Left kidney (tissue), 1 donor: ENCODE measurements at regions not wholly inside any gene's neighbourhood (a gene's known extent, or its start where the extent isn't known, plus 50 kb on each side); places are given as distances from the start of the nearest gene placed in this dataset.

Experiments used
- DNase-seq: peaks from one replicate; pipeline ENCODE4 v3.0.0-alpha.2; 2013

DNA sequence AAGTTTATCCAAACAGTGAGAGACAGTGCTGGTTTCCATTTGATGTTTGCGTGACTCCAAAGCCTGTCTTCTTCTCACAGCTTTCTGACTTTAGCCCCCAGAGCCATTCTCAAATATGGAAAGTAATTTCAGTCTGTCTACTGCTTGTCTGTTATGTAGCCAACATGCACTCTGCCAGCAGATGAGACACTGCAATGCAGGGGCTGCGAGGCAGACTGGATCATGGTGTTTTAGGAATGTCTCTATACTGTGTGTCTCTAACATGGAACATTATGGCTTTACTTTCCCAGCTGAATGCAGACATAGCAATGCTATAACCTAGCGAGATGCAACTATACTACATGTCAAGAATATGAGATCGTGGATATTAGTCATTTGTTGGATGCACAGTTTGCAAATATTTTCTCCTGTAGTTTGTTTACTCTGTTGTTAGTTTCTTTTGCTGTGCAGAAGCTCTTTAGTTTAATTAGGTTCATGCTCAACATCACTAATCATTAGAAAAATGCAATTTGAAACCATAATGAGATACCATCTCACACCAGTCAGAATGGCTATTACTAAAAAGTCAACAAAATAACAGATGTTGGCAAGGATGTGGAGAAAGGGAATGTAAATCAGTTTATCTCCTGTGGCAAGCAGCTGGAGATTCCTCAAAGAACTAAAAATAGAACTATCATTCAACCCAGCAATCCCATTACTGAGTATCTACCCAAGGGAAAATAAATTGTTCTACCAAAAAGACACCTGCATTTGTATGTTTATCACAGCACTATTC is 235.8 kb upstream of the TMTC1 start:
- no peak for DNase-seq

DNA sequence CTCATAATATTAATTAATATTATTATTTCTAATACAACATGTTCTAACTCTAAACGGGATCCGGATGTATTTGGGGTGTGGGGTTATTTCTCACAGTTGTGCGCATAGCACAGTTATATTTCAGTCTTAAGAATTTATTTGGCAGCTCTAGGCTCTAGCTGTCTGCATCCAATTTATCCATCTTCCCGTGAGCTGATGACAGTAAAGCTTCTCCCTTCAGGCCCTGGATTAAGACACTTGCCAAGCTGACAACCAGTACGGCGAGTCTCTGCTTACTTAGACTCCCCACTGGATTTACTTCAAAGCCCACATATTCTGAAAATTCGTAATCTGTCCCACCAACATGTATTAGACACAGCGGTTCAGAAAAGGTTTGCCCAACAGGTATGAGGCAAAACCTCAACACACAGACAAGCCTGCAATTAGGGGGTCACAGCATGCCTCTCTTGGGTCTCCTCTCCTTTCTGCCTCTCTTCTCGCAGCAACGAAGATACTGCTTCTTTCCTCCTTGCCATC is 232.9 kb upstream of the TMTC1 start:
- DNase-seq, result no peak

DNA sequence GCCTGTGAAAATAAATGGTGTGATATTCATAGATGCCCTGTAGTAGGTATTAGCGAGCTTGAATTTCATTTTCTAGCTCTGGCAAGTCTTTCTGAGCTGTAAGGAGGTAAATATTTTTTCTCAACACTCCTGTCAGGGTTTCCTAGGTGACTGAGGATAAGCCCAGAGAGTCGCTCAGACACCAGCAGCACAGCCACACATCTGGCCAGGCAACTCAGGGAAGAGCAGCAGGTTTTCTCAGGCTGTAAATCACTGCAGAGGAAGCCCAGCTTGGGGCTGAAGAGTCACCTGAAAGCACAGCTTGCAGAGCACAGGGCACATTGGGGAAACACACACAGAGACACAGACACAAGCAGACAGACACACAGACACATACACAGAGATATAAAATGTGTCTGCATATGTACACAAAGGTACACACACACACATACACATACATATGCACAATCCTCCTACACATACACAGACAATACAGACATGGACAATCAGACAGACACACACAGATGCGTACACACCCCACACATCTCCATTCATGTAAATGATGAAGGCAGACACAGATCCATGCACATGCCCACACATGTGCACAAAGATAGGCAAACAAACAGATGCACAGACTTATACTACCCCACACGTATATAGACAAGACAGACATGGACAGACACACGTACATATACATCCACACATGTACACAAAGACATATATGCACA is 232.0 kb upstream of the TMTC1 start:
- no peak for DNase-seq

DNA sequence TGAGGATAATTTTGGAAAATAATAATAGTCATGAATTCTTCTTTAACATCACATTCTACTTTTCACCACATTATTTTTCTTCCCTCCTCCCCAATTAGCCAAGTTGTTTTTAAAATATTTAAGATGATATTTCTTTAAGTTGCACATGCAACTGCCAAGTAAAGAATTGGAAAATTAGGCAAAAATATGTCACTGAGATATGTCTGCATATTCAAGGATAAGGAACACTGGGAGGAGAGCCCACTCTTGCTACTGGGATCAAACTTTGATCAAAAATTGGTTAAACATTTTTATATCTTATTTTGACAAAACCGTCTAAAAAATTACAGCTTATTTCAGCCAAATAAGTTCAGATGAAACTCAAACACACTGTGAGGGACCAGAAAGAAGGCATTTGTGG is 231.2 kb upstream of the TMTC1 start:
- DNase-seq, result no peak

DNA sequence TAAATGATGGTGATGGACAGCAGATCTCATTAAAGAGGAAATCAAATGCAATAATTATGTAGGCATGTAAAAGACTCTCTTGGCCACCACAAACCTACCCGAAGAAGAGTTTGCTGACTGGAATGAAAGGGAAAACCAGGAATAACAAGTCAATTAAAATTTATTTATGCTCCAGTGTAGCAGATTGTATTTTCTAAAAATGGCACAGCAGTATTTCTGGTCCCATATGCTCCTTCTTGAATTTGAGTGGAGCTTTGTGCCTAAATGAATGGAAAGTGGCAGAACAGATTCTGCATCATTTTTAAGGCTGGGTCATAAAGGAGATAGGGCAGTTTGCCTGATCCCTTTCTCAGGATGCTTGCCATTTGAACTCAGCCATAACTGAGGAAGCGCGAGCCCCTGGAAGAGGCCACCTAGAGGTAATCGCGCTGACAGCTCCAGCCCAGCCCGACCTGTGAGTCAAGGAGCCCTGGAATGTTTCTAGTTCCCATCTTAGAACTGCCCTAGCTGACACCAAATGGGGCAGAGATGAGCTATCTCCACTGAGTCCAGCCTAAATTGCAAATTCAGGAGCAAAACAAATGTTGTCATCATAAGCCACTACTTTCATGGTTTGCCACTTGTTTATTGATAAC is 229.2 kb upstream of the TMTC1 start:
- DNase-seq, result no peak

DNA sequence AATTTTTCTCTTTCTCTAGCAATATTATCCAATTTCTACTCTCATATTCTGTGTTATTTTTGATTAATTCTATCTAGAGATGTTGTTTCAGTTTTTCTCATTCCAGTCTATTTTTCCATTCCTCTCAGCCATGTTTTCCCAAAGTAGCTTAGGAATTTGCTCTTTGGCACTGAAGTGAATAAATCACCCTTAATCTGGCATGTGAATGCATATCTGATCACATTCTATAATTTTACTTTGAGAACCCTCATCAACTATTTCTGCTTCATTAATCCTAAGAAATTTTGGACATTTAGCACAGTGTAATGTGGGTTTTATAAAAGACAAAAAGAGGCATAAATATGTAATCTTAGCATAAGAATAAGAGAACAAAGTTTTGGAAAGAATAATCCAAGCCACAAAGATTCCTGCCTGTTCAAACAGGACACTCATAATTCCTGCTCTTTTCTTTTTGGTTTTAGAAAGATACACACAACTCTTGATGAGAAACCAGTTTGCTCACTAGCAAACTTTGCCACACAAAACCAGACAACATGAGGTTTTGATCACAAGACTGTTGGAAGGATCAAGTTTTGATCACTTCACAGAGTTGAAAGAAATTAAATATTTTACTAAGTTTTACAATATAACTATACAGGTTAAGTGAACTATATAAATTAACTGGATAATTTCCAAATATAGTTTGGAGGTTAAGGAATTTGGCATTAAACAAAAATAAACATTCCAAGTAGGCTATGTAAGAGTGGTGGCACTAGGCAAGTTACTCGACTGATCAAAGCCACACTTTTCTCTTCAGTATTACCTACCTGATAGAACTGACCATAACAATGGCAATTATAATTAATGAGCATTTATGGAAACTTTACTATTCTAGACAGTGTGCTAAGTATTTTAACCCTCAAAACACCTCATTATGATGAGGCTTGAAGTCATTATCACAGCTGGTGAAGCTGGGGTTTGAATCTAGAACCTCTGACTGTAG is 226.6 kb upstream of the TMTC1 start:
- peak; percentile 24 for DNase-seq

DNA sequence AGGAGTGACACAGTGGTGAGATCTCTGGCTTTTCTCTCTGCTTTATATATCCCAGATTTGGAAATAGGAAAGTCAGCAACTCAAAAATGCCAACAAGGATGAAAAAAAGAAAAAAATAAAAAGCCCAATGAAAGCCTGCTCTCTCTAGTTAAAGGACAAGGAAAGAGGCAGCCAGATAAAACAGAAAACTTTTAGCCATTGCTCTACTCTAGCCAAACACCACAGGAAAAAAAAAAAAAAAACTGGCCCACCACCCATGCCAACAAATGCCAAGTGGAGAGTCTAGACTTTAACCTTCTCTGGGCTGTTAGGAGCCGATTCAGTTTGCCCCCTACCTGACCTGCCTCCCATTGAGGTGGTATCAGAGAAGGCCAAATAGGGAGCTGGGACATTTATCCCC is 222.3 kb upstream of the TMTC1 start:
- DNase-seq, result no peak

DNA sequence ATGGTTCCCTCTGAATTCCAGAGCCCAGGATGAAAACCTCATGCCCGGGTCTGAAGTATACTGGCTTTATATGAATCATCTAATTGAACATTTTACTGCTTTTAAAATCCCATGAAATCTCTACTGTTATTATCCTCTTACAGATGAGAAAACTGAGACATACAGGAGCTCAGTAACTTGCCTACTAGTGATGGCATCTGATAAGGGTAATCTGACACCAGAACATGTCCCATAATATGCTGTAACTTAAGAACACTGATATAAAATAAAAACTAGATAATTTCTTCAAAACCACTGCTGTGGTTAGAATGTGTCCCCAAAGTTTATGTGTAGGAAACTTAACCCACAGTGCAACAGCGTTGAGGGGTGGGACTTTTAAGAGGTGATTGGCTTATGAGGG is 219.6 kb upstream of the TMTC1 start:
- no peak for DNase-seq

DNA sequence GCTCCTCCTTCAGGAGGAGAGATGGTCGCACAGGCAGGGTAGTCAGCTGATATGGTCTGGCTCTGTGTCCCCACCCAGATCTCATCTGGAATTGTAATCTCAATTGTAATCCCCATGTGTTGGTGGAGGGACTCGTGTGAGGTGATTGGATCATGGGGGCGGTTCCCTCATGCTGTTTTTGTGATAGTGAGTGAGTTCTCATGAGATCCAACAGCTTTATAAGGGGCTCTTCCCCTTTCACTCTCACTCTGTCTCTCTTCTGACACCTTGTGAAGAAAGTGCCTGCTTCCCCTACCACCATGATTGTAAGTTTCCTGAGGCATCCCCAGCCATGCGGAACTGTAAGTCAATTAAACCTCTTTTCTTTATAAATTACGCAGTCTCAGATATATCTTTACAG is 218.9 kb upstream of the TMTC1 start:
- DNase-seq, result no peak

DNA sequence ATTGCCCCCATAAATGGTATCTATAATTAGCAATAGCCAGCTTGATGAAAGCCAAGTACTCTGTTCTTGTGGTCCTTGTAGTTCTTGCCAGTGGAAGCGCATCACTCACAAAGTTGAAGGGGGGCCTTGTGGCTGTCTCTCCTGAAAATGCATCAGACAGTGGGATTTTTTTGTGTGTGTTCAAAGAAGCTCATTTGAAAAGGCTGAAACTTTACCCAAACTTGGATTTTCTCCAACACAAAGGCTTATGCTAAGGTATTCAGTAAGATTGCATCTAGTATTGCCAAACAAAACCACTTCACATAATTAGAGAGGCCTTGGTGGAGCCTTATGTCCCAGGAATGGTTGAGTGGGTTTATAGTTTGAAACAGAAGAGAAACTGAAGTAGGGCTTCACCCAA is 216.7 kb upstream of the TMTC1 start:
- DNase-seq, result no peak

DNA sequence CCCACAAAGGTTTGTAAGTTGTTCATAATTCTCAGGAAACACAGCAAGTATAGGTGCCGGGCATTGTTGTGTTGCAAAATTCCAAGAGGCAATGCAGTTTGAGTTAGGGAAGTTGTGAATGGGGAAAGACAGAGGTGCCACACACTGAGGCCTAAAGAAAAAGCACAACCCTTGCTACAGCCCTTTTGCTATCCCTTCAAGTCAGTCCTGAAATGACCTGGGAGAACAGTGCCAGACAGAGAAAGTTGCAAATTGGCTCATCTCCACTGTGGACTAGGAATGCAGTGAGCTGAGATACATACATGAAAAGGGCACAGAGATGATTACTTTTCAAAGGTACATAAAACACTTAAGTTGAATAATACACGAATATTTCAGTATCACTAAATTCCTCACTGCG is 213.3 kb upstream of the TMTC1 start:
- DNase-seq, result no peak

DNA sequence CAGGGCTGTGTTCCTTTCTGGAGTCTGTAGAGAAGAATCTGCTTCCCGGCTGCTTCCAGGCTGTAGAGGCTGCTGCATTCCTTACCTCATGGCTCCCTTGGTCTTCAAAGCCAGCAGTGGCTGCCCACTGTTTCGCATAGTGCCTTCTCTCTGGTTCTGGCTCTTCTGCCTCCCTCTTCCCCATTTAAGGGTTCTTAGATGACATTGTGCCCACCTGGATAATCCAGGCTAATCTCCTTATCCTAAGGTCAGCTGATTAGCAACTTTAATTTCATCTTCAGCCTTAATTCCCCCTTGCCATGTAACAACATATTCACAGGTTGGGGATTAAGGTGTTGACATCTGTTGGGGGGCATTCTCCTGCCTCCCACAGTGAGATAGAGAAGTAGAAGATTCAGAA is 208.6 kb upstream of the TMTC1 start:
- DNase-seq, result no peak

DNA sequence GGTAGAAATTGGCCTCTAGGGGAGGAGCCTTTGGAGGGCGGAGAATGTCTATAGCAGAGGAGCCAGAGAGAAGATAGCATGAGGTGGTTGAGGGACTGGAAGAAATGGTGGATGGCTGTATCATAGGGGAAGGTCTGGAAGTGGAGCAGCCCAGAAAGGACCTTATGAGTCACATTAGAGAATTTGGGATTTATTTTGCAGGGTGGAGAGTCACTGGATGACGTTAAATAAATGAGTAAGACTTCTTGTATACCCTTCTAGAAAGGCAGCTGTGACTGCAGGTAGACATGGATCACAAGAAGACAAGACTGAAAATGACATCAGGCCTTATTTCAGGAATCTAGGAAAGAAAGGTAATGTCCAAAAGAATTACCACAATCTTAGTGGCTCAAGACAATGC is 208.2 kb upstream of the TMTC1 start:
- no peak for DNase-seq

DNA sequence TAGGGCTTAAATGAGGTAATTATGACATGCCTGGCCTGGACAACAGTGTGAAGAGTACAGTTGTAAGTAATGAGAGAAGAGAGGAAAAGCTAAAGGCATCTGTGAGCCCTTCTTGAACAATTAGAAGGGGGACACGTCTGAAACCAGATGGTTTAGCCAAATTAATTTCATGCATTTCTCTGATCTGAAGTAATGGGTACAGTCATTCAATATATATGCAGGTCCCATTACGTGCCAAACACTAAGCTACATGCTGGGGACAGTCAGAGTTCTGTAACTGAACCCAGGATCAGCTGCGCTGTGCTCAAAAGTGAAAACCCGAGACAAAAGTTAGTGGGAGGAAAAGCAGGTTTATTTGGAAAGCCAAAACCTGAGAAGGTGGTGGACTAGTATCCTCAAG is 207.2 kb upstream of the TMTC1 start:
- DNase-seq, result no peak

DNA sequence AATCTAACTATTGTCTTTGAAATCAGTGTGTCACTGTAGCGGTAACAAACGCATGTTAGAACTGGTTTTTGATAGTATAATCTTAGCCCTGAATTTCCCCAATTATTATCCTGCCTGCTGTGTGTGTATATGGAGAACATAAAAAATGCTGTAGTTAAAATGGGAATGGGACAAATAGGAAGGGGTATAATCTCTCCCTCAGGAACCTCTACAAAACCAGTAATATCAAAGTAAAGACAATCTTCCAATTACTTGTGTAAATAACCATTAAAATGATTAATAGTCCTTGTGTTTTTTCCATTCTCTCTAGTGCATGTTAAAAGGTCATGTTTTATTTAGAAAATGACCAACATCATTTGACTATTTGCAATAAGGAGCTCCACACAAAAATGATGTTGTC is 200.1 kb upstream of the TMTC1 start:
- DNase-seq, result no peak

DNA sequence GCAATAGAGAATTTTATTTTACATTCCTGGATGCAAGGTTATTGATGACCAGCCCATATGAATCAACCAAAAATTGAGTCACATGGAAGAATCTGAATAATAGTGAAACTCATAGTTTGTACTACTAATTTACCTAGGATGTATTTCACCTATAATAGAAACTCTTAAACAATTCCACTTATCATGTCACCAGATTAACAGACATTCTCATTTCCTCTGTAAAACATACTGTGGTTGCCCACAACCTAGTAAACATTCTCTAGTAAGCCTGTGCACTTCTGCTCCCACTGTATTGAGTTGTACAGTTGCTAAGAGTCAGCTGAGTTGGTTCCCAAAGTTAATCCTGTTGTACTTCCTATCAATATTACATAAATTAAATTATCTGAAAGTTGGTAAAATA is 196.6 kb upstream of the TMTC1 start:
- DNase-seq, result no peak

DNA sequence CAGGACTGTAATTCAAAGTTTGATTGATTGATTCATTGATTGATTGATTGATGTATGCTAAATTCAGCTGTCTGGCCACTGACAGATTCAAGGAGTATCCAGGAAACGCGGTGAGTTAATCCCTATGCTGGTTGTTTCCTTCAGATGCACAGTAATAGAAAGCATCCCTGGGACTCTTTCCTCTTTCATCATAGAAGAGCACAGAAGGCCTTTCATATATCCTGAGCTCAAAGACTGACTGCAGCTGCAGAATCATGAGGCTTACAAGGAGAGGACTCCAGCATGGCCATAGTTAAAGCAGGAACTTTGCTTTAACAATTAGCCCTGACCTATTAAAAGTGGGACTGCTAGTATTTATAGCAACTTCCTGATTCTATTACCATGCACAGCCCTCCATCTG is 187.7 kb upstream of the TMTC1 start:
- DNase-seq, result no peak

DNA sequence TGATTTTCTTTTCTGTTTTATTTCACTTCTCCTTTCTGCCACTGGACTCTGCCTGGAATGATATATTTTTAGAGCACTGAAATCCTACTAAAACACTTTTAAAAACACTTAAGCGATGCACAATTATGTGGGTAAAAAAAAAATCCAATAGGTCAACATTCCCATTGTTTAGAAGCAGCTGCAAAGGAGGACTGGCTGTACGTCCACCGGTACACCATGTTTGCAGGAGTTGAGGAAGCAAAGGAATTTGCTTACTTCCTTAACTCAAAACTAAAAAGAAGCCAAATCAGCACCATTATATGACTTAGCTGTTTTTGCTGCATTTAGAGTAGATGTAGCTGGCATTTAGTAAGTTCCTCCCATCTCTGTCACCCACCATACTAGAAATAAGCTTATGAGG is 186.8 kb upstream of the TMTC1 start:
- no peak for DNase-seq

DNA sequence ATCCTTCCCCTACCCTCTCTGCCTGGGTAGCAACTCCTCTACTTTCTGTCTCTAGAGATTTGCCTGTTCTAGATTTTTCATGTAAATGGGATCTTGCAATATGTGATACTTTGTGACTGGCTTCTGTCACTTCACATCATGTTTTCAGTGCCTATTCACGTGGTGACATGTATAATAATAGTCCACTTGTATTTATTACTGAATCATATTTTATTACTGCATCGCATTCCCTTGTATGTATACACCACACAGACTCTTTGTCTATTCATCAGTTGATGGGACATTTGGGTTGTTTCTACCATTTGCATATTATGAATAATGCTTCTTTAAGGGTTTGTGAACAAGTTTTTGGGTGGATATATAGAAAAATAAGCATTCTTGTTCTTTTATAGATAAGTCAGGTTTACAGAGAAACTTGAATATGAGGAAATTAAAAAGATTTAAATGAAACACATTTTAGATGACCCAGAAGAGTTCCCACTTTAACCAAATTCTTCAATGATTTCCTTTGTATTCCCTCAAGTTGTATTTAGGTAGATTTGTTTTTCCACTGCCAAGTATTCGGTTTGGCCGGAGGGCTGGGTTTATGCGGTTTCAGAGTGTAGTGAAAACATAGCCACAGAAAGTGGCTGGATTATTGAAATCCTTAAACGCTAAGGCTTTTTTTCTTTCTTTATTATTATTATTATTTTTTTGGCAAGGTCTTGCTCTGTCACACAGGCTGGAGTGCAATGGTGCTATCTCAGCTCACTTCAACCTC is 178.7 kb upstream of the TMTC1 start:
- no peak for DNase-seq

DNA sequence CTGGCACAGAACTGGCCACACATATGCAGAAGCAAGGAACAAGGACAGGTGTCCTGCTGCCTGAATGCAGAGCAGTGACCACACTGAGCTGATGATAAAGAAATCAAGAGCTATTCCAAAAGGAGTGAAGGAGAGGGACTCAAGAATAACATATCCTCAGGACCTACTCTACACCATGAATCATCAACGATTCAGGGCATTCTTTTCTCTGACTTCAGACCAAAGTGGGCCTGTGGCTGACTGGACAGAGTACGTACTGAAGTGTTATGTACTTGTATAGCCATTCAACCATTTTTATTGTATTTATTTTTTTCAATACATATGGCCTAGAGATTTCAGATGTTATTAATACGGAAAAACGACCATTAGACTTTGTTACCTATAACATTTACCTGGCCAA is 177.5 kb upstream of the TMTC1 start:
- DNase-seq, result no peak

DNA sequence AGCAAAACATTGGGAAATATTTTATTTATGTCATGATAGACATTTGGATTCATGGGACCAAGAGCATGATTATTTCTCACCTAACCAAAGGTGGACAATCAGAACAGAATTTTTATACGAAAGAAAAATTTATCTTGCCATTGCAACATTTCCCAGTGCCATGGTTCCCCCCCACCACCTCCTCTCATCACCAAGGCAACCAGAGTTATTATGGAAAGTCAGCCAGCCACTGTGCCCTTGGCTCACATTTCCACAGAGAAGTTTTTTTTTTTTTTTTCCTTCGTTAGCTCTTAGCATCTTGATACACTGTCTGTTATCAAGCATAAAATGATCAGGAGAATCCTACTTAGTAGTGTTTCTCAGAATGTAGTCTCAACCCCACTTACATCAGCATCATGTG is 176.4 kb upstream of the TMTC1 start:
- DNase-seq, result no peak
